Activated T-cell treated with anti-CD3 and anti-CD28 coated beads, Interleukin-2, amount 50 U/mL, for 1 hour (primary cell): ENCODE measurements at regions not wholly inside any gene's neighbourhood (a gene's known extent, or its start where the extent isn't known, plus 50 kb on each side); places are given as distances from the start of the nearest gene placed in this dataset.
"Not testable (repeated sequence)": the region's sequence is repeated elsewhere in the genome, so short reads cannot be mapped to it uniquely, and the experiment has no call there.

Experiments
- DNase-seq: peaks from one replicate; pipeline ENCODE4 v3.0.0-alpha.2; 2020

- DNase-seq: no peak
Observed at GRCh38 chr3:34852844-34853439, 786.4 kb upstream of the ARPP21 start.

- DNase-seq: no peak
Observed at GRCh38 chr3:34856081-34856947, 783.0 kb upstream of the ARPP21 start.

DNA sequence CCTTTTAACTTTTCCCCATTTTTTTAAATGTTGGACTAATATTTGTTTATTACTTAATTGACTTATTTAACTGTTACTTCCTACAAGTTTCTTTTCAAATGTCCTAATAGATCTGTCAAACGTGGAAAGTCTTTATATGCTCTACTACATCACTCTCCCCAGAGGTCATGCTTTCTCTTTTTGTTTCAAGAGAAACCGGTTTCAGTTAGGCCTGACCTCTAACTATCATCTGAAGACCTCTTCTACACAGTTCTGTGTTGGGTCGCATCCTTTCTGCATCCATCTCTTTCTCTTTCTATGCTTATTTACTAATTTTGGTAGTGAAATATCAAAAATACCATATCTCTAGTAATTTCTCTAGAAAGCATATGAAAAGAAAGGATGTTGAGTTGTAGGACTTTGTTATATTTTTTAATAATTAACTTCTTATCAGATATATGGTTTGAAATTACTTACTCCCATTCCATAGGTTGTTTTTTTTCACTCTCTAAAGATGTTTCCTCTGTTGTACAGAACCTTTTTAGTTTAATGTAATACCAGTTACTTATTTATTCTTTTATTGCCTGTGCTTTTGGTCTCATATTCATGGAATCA is 781.2 kb upstream of the ARPP21 start:
- DNase-seq: no peak

DNA sequence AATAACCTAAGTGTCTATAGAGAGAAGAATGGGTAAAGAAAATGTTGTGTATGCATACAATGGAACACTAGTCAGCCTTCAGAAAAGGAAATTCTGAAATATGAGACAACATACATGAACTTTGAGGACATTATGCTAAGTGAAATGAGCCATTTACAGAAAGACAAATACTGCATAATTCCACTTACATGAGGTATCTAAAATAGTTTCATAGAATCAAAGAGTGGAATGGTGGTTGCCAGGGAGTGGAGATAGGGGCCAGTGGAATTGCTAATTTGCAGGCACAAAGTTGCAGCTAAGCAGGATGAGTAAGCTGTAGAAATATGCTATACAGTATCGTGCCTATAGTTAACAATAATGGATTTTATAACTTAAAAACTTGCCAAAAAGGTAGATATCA is 779.6 kb upstream of the ARPP21 start:
- DNase-seq: no peak

GRCh38 chr3:34862456-34862855 is 776.9 kb upstream of the ARPP21 start:
- no peak for DNase-seq

DNA sequence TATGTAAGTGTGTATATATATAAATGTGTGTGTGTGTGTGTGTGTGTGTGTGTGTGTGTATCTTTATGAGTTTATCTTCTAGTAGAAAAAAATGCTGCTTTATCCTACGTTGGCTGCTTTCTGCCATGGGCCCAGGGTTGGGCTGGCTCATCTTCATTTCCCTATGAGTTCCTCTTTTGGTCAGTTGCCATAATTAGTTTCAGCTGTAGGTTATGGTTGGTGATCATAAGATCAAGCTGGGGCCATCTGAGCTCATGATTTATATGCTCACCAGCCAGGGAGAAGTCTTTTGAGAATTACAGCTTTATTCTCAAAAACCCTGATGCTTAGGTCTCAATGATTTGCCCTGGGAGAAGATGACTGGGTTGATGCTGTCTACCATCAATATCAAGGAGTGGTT is 775.8 kb upstream of the ARPP21 start:
- DNase-seq: no peak

DNA sequence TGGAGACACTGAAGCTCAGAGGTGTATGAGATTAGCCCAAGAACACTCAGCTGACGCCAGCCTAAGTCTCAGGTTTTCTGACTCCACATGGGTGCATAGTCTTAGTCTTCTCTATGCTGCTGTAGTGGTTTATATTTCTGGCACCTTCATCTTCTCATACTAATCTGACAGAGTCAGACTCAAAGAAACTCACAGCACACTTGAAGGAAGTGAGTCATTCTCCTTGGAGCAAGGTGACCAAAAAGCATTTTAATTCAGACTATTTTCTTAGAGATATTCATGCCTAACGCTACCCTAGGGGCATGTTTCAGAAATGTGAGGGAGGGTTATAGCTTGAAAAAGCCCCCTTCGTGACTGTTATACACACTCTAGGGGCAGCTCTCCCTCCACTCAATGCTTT is 775.3 kb upstream of the ARPP21 start:
- no peak for DNase-seq

- DNase-seq: no peak
Observed at GRCh38 chr3:34865346-34865745, 774.0 kb upstream of the ARPP21 start.

GRCh38 chr3:34868935-34869334 is 770.4 kb upstream of the ARPP21 start:
- no peak for DNase-seq

GRCh38 chr3:34869696-34870095 is 769.6 kb upstream of the ARPP21 start:
- no peak for DNase-seq

- DNase-seq: no peak
Observed at GRCh38 chr3:34872406-34872805, 766.9 kb upstream of the ARPP21 start.

DNA sequence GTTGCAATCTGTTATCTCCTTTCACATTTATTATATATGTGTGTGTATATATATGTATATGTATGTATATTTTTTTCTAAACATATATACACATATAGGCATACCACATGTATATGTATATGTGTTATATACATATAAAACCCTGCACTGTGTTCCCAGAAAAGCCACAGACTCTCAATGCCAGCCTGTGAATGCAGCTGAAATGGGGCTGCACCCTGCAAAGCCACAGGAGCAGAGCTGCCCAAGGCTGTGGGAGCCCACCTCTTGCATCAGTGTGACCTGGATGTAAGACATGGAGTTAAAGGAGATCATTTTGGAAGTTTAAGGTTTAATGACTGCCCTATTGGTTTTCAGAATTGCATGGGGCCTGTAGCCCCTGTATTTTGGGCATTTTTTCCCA is 762.3 kb upstream of the ARPP21 start:
- no peak for DNase-seq

GRCh38 chr3:34878488-34878887 is 760.8 kb upstream of the ARPP21 start:
- DNase-seq: no peak

DNA sequence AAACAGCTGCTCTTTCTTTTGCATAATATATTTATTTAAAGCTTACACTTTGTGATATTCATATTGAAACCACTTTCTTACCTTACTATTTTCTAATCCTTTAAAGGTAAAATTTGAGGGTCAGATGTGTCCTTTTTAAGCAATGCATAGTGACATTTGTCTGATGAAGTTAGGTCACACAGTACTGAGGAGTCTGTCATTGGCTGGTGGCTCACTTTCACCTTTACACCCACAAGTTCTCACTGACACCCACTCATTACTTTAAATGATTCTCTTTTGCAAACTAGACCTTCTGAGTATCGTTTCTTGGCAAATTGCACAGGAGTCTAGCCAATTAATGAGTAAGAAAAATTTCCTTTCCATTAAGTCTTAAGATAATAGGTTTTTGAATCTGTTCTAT is 758.3 kb upstream of the ARPP21 start:
- no peak for DNase-seq

DNA sequence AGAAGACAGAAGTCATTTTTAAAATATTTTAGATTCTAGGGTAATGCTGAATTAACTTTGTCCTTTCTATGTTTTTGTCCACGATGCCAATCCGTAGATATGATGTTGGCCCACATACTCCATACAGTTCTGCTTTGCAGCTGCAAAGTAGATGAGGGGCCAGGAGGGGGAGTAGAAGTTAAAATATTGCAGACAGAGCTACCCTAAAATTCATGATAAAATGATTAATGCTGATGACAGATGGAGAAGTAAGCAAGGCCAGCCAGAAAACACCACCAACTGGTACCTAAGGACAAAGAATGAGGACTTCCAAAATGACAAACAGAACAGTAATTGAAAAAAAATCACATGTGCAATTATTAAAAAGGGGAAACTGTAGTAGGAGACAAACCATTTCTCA is 756.6 kb upstream of the ARPP21 start:
- no peak for DNase-seq

- DNase-seq: no peak
Observed at GRCh38 chr3:34884007-34884406, 755.3 kb upstream of the ARPP21 start.

GRCh38 chr3:34886443-34886842 is 752.9 kb upstream of the ARPP21 start:
- no peak for DNase-seq

- DNase-seq: no peak
Observed at GRCh38 chr3:34889641-34890040, 749.7 kb upstream of the ARPP21 start.

- DNase-seq: no peak
Observed at GRCh38 chr3:34890247-34890646, 749.1 kb upstream of the ARPP21 start.

DNA sequence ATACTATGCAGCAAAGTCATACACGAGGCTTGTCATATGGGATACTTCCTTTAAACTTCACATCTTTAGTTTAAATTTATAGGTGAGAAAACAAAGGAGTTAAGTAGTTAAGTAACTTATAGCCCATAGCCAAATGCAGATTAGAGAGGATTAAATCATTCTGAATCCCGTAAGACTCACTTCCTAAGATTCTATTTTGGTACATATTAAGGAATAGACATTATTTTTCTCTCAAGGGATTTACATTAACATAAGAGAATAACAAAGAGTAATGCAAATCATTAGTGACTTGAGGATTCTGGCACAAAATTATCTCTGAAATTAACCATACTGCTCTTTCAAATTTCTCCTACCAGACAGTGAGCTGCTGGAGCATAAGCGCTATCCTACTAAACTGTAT is 747.4 kb upstream of the ARPP21 start:
- DNase-seq: no peak

DNA sequence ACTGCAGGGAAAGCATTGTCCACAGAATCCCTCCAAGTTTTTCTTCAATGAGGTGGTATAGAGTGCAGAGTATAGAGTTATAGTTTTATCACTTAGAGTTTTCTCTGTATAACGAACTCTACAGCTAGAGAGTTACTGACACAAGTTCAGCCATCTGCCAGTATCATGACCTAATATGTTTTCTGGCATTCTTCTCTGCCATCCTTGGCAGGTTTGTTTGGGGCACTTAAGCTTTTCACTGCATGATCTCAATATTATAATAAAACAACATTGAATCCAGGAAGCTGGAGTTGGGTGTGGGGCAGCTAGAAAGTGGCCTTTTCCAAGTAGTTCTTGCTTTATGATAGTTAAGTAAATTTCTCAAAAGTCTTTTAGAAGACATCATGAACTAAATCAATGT is 743.5 kb upstream of the ARPP21 start:
- DNase-seq: no peak

DNA sequence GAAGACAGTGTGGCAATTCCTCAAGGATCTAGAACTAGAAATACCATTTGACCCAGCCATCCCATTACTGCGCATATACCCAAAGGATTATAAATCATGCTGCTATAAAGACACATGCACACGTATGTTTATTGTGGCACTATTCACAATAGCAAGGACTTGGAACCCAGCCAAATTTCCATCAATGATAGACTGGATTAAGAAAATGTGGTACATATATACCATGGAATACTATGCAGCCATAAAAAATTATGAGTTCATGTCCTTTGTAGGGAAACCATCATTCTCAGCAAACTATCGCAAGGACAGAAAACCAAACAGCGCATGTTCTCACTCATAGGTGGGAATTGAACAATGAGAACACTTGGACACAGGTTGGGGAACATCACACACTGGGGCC is 729.6 kb upstream of the ARPP21 start:
- not testable (repeated sequence) for DNase-seq

DNA sequence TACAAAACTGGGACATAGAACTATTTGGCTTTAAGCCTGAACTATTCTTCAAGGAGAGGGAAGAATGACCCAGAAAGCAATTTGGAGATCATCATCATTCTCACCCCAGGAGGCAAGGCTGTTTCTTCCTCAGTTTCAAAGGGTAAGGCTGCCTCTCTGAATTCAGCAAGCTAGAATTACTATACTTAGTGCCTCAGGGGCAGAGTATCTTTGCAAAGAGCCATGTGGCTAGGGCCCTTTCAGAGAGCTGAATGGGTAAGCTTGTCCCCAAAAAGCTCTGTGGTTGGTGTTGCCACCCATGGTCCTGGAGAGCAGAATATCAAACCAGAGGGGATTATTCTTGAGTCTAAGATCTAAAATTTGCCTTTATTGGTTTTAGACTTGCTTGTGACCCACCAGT is 720.3 kb upstream of the ARPP21 start:
- no peak for DNase-seq

GRCh38 chr3:34920806-34921205 is 718.5 kb upstream of the ARPP21 start:
- DNase-seq: no peak
